ENCODE measurements at regions not wholly inside any gene's neighbourhood (a gene's known extent, or its start where the extent isn't known, plus 50 kb on each side); places are given as distances from the start of the nearest gene placed in this dataset.

DNA sequence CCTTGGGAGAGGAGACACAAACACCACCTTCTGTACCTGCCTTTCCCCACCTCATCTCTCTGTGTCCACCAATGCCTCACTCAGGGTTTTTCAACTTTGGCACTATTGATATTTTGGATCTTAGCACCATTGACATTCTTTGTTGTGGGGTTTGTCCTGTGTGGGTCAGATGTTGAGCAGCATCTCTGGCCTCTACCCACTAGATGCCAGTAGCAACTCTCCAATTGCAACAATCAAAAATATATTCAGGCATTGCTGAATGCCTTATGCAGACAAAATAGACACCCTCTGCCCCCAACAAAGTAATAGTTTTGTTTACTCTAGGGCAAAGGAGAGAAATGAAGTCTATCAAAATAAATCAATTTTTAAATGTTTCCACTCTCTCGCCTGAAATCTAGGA lies 1384.3 kb upstream of the NXPH2 start:
- H3K4me2 ChIP-seq (ENCODE audit: insufficient read depth, low read length): no peak overlapping the region
- H3K36me3 ChIP-seq (ENCODE audit: control insufficient read depth, insufficient read depth, low read length): no peaks in the 10 kb centered on the region
- H3K9ac ChIP-seq (ENCODE audit: insufficient read depth in 1 of 2, low read depth in 2 of 2, low read length in 2 of 2): no peak overlapping the region
- no peaks in the 10 kb centered on the region for H3K9me1 ChIP-seq (ENCODE audit: control insufficient read depth, insufficient read depth, low read length)
- no peak overlapping the region for H3K4me3 ChIP-seq
- DNase-seq (ENCODE audit: extremely low read depth in 1 of 4, low spot score in 3 of 4) (no peak), ATAC-seq (no peak), FAIRE-seq (no peak)
- H3K27ac ChIP-seq (ENCODE audit: extremely low read depth, low read depth, low read length): no peak overlapping the region
- H3K4me1 ChIP-seq (replicated peaks in 1 of 2; ENCODE audit: control insufficient read depth in 2 of 2, insufficient read depth in 2 of 2, low read length in 2 of 2): no peaks in the 10 kb centered on the region
- no peaks in the 10 kb centered on the region for H3K79me2 ChIP-seq (ENCODE audit: control insufficient read depth, insufficient read depth, low read length)
- BruUV-seq (replicated peaks): no TSS peak
- WGBS (ENCODE audit: insufficient coverage, low coverage, missing lambda C conversion rate): 0% methylated on average over 1 of the region's 1 CpG
- no peak for TF ChIP-seq FOXK2 (conservative IDR thresholded peaks at IDR 0.05 in 1 of 2, IDR thresholded peaks at IDR 0.05 in 1 of 2; ENCODE audit: low read depth in 2 of 2)
- TF ChIP-seq ZNF707 (CRISPR knock-in tag; conservative IDR thresholded peaks at IDR 0.05): no peak
- TF ChIP-seq POLR2AphosphoS2 (IDR thresholded peaks at IDR 0.05; ENCODE audit: low read length): no peak
- TF ChIP-seq TGIF2 (CRISPR knock-in tag; IDR thresholded peaks at IDR 0.05): no peak
- TF ChIP-seq, protein P1, sequence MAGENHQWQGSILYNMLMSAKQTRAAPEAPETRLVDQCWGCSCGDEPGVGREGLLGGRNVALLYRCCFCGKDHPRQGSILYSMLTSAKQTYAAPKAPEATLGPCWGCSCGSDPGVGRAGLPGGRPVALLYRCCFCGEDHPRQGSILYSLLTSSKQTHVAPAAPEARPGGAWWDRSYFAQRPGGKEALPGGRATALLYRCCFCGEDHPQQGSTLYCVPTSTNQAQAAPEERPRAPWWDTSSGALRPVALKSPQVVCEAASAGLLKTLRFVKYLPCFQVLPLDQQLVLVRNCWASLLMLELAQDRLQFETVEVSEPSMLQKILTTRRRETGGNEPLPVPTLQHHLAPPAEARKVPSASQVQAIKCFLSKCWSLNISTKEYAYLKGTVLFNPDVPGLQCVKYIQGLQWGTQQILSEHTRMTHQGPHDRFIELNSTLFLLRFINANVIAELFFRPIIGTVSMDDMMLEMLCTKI (IDR thresholded peaks at IDR 0.05; ENCODE audit: partially characterized antibody): no peak
- no peak for TF ChIP-seq NCOA6 (IDR thresholded peaks at IDR 0.05)
- TF ChIP-seq CBX8 (IDR thresholded peaks at IDR 0.05; ENCODE audit: borderline replicate concordance, extremely low read depth, low read depth, low read length, poor library complexity, severe bottlenecking): no peak
- no peak for TF ChIP-seq HIVEP1 (CRISPR knock-in tag; IDR thresholded peaks at IDR 0.05)
- TF ChIP-seq RAD51 (IDR thresholded peaks at IDR 0.05; ENCODE audit: borderline replicate concordance, low read depth): no peak
- TF ChIP-seq ZNF239 (CRISPR knock-in tag; IDR thresholded peaks at IDR 0.05): no peak
- no peak for TF ChIP-seq ZNF347 (CRISPR knock-in tag; IDR thresholded peaks at IDR 0.05; ENCODE audit: low read depth)
- TF ChIP-seq FOXP1 (CRISPR knock-in tag; IDR thresholded peaks at IDR 0.05): no peak
- TF ChIP-seq NFIX (CRISPR knock-in tag; IDR thresholded peaks at IDR 0.05; ENCODE audit: low read depth): no peak
- POLR2A ChIA-PET: no interaction called here
- no peak overlapping the region for H2AFZ ChIP-seq (ENCODE audit: low read depth, low read length)
- H3K27me3 ChIP-seq (ENCODE audit: control insufficient read depth in 2 of 2, insufficient read depth in 2 of 2, low read length in 2 of 2): no peaks in the 10 kb centered on the region
- CTCF ChIA-PET (ENCODE audit: low intra/inter-chr PET ratio): no interaction called here
- in situ Hi-C loops (cut with MboI): no loop called here
- H4K20me1 ChIP-seq (replicated peaks; ENCODE audit: control insufficient read depth, insufficient read depth, low read length): no peaks in the 10 kb centered on the region
- intact Hi-C loops (cut with micrococcal nuclease): no loop called here
- no peaks in the 10 kb centered on the region for H3K9me3 ChIP-seq (replicated peaks; ENCODE audit: control insufficient read depth, insufficient read depth, low read depth, low read length)
